Tibial nerve (tissue), 3 donors: ENCODE measurements at regions not wholly inside any gene's neighbourhood (a gene's known extent, or its start where the extent isn't known, plus 50 kb on each side); places are given as distances from the start of the nearest gene placed in this dataset.
"Not testable (repeated sequence)": the region's sequence is repeated elsewhere in the genome, so short reads cannot be mapped to it uniquely, and the experiment has no call there.

Source experiments
- CTCF ChIP-seq, 5 experiments: fragments of 200-600 bp in 3 of 5; fragments of 450-650 bp in 2 of 5; sonication (generic) in 3 of 5; IDR thresholded peaks; one replicate each; pipeline ENCODE4 v1.5.1; 2016 to 2019; ENCODE audit warnings: antibody characterized with exemption in 5 of 5, mild to moderate bottlenecking in 3 of 5, moderate library complexity in 2 of 5
- POLR2A ChIP-seq, 2 donors: fragments of 450-650 bp; IDR thresholded peaks; one replicate each; pipeline ENCODE4 v1.6.1; 2017; ENCODE audit warnings: antibody characterized with exemption in 2 of 2, mild to moderate bottlenecking in 2 of 2, moderate library complexity in 2 of 2

GRCh38 chr21:6125549-6126240, 4395.7 kb upstream of the TPTE start:
- not testable (repeated sequence) for TF ChIP-seq CTCF, POLR2A (IDR thresholded peaks at IDR 0.05)
